ENCODE measurements at regions not wholly inside any gene's neighbourhood (a gene's known extent, or its start where the extent isn't known, plus 50 kb on each side); places are given as distances from the start of the nearest gene placed in this dataset.
A peak's percentile ranks its signal among the peaks of the same experiment; 100 is the strongest.

- Mint-ChIP-seq H3K27me3 (ENCODE audit: low read depth, poor library complexity) (peaks cover 5% of the 10 kb centered on the region), H3K36me3 (ENCODE audit: low read depth) (no peaks in the 10 kb centered on the region), H3K4me3 (no peak overlapping the region), H3K27ac (no peak overlapping the region), H3K9me3 (no peaks in the 10 kb centered on the region), H3K4me1 (no peaks in the 10 kb centered on the region)
- TF ChIP-seq CTCF (IDR thresholded peaks at IDR 0.05) = no peak
- no peak for DNase-seq
Measured at GRCh38 chr6:132959639-132960326, 145.4 kb downstream of the RPS12 start.

GRCh38 chr6:132960720-132961119 lies 146.4 kb downstream of the RPS12 start:
- no peak for DNase-seq
- H3K27ac Mint-ChIP-seq = no peak overlapping the region
- TF ChIP-seq CTCF (IDR thresholded peaks at IDR 0.05) = no peak
- no peak overlapping the region for H3K4me3 Mint-ChIP-seq
- peaks cover 5% of the 10 kb centered on the region for H3K27me3 Mint-ChIP-seq (ENCODE audit: low read depth, poor library complexity)
- no peaks in the 10 kb centered on the region for H3K9me3 Mint-ChIP-seq
- H3K36me3 Mint-ChIP-seq (ENCODE audit: low read depth) = no peaks in the 10 kb centered on the region
- no peaks in the 10 kb centered on the region for H3K4me1 Mint-ChIP-seq

- H3K9me3 Mint-ChIP-seq = no peaks in the 10 kb centered on the region
- H3K27ac Mint-ChIP-seq = no peak overlapping the region
- H3K4me3 Mint-ChIP-seq = no peak overlapping the region
- H3K4me1 Mint-ChIP-seq = no peaks in the 10 kb centered on the region
- H3K27me3 Mint-ChIP-seq (ENCODE audit: low read depth, poor library complexity) = peaks cover 5% of the 10 kb centered on the region
- no peaks in the 10 kb centered on the region for H3K36me3 Mint-ChIP-seq (ENCODE audit: low read depth)
- DNase-seq = no peak
- TF ChIP-seq CTCF (IDR thresholded peaks at IDR 0.05) = no peak
Measured at GRCh38 chr6:132961122-132961521, 146.8 kb downstream of the RPS12 start.

GRCh38 chr6:132961610-132962009 lies 147.2 kb downstream of the RPS12 start:
- Mint-ChIP-seq H3K36me3 (ENCODE audit: low read depth) (no peaks in the 10 kb centered on the region), H3K27ac (no peak overlapping the region), H3K27me3 (ENCODE audit: low read depth, poor library complexity) (peaks cover 5% of the 10 kb centered on the region), H3K4me3 (no peak overlapping the region), H3K4me1 (no peaks in the 10 kb centered on the region), H3K9me3 (no peaks in the 10 kb centered on the region)
- TF ChIP-seq CTCF (IDR thresholded peaks at IDR 0.05) = no peak
- DNase-seq = no peak

- no peak overlapping the region for H3K4me3 Mint-ChIP-seq
- no peaks in the 10 kb centered on the region for H3K4me1 Mint-ChIP-seq
- H3K27me3 Mint-ChIP-seq (ENCODE audit: low read depth, poor library complexity) = peaks cover 5% of the 10 kb centered on the region
- peak; percentile 83 for TF ChIP-seq CTCF (IDR thresholded peaks at IDR 0.05)
- H3K27ac Mint-ChIP-seq = no peak overlapping the region
- DNase-seq = peak; percentile 85
- no peaks in the 10 kb centered on the region for H3K36me3 Mint-ChIP-seq (ENCODE audit: low read depth)
- no peaks in the 10 kb centered on the region for H3K9me3 Mint-ChIP-seq
Measured at GRCh38 chr6:132962936-132963868, 148.8 kb downstream of the RPS12 start.
